Stimulated activated CD4-positive, alpha-beta T cell treated with anti-CD3 and anti-CD28 coated beads, Interleukin-15, amount 100 ng/mL, for 1 hour (primary cell): ENCODE measurements at regions not wholly inside any gene's neighbourhood (a gene's known extent, or its start where the extent isn't known, plus 50 kb on each side); places are given as distances from the start of the nearest gene placed in this dataset.
"Not testable (repeated sequence)": the region's sequence is repeated elsewhere in the genome, so short reads cannot be mapped to it uniquely, and the experiment has no call there.

Source experiments
- DNase-seq, 2 donors: peaks; one replicate each; pipeline ENCODE4 v3.0.0-alpha.2; 2020; ENCODE audit warnings: low read depth in 1 of 2, low spot score in 1 of 2

DNA sequence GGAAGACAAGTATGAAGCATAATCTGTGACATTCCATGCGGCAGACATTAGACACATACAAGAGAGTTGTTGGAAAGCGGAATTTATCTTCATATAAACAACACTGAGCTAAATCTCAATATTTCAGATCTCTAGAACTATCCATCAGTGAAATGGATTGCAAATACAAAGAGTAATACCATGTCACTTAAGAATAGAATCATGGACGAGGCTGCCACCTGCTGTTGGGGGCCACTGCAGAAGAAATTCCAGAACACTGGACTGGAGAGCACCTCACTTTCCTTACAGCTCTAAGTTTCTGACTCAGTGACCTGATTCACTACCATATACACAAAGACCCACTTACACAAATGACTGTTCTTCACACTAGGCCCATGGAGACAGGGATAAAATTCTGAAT lies 346.7 kb downstream of the OR4F29 start:
- DNase-seq, result not testable (repeated sequence)

DNA sequence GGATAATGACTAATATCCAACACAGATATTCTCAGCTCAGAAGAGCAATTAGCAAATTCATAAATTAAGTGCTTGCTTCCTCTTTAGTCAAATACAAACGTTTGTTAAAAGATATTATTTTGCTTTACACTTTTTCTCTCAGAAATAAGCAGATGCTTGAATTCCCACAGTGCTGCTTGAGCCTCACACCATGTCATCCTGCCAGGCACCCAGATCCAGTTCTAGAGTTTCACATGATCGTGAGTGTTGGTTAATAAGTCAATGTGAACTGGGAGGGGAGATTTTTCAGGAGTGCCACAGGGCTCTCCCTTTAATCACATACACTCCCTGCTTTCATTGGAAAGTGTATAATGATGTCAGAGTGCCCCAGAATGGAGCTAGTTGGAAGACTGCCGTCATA lies 352.0 kb downstream of the OR4F29 start:
- DNase-seq, result not testable (repeated sequence)

DNA sequence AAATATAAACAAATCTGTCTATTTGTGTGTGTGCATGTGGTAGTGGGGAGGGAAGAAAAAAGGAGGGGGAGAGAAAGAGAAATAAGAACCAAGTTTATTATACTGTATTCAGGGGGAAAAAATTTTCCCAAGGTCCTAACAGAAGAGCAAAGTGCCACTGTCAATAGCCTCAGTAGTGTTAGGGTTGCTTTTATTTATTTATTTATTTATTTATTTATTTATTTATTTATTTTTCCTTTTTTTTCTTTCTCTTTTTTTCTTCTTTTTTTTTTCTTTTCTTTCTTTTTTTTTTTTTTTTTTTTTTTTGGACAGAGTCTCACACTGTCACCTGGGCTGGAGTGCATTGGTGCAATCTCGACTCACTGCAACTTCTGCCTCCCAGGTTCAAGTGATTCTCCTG lies 352.7 kb downstream of the OR4F29 start:
- not testable (repeated sequence) for DNase-seq

GRCh38 chr1:91279-91678 lies 360.2 kb downstream of the OR4F29 start:
- DNase-seq, result not testable (repeated sequence)

- DNase-seq, result not testable (repeated sequence)
Observed at GRCh38 chr1:88110-88509, 363.4 kb downstream of the OR4F29 start.

DNA sequence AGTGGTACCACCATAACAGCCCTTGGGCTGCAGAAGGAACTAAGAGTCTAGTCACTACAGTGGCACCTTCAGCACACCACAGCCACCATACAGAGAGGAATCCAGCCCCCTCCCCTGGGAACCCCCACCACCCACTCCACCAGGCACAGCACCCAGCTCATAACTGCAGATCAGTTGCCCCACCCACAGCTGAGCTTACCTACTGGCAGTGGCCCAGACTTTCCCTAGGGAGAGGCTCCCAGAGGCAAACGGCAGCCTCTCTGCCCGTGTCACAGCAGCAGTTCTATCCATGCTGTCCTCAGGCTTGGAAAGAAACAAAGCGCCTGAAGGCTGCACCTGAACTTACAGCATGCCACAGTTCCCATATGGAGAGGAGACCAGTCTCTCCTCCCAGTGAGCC lies 372.3 kb downstream of the OR4F29 start:
- DNase-seq, result not testable (repeated sequence)

GRCh38 chr1:65119-65518 lies 386.4 kb downstream of the OR4F29 start, which contains the start of gene OR4F5:
TSS of gene OR4F5 (plus strand) at chr1:65419.
- not testable (repeated sequence) for DNase-seq

DNA sequence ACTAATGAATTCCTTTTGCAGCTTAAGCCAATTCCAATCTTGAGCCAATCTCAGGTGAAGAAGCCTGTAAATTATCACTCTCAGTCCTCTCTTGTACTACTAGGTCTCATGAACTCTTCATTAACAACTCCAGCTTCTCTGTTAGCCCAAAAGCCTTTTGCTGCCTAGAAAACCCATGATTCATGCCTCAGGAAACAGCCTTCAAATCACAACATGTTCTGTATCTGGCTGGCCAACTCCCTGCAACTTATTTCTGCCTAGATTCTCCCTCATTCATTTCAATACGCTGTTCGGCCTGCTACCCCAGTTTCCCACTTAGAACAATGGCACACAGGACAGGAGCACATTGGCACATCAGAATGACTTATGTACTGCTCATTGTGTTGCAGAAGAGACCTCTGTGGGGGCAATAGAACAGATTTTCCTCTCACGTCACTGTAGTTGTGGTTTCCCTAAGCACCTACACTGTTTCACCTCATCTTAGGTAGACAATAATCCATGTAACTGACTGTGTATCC lies 395.4 kb downstream of the OR4F29 start:
- not testable (repeated sequence) for DNase-seq

GRCh38 chr1:53182-53581 lies 398.3 kb downstream of the OR4F29 start:
- not testable (repeated sequence) for DNase-seq

- not testable (repeated sequence) for DNase-seq
Observed at GRCh38 chr1:41965-42466, 409.5 kb downstream of the OR4F29 start.

GRCh38 chr1:41197-41596 lies 410.3 kb downstream of the OR4F29 start:
- not testable (repeated sequence) for DNase-seq

DNA sequence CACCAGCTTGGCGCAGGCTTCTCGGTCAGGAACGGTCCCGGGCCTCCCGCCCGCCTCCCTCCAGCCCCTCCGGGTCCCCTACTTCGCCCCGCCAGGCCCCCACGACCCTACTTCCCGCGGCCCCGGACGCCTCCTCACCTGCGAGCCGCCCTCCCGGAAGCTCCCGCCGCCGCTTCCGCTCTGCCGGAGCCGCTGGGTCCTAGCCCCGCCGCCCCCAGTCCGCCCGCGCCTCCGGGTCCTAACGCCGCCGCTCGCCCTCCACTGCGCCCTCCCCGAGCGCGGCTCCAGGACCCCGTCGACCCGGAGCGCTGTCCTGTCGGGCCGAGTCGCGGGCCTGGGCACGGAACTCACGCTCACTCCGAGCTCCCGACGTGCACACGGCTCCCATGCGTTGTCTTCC lies 422.3 kb downstream of the OR4F29 start:
- DNase-seq, result not testable (repeated sequence)

GRCh38 chr1:17298-17697 lies 434.2 kb downstream of the OR4F29 start:
- not testable (repeated sequence) for DNase-seq

DNA sequence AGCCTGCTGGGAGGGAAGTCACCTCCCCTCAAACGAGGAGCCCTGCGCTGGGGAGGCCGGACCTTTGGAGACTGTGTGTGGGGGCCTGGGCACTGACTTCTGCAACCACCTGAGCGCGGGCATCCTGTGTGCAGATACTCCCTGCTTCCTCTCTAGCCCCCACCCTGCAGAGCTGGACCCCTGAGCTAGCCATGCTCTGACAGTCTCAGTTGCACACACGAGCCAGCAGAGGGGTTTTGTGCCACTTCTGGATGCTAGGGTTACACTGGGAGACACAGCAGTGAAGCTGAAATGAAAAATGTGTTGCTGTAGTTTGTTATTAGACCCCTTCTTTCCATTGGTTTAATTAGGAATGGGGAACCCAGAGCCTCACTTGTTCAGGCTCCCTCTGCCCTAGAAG lies 435.5 kb downstream of the OR4F29 start:
- DNase-seq, result not testable (repeated sequence)

DNA sequence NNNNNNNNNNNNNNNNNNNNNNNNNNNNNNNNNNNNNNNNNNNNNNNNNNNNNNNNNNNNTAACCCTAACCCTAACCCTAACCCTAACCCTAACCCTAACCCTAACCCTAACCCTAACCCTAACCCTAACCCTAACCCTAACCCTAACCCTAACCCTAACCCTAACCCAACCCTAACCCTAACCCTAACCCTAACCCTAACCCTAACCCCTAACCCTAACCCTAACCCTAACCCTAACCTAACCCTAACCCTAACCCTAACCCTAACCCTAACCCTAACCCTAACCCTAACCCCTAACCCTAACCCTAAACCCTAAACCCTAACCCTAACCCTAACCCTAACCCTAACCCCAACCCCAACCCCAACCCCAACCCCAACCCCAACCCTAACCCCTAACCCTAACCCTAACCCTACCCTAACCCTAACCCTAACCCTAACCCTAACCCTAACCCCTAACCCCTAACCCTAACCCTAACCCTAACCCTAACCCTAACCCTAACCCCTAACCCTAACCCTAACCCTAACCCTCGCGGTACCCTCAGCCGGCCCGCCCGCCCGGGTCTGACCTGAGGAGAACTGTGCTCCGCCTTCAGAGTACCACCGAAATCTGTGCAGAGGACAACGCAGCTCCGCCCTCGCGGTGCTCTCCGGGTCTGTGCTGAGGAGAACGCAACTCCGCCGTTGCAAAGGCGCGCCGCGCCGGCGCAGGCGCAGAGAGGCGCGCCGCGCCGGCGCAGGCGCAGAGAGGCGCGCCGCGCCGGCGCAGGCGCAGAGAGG lies 441.3 kb downstream of the OR4F29 start:
- peak; percentile 3 to 12 for DNase-seq
